GM23248 (cell line): ENCODE measurements at regions not wholly inside any gene's neighbourhood (a gene's known extent, or its start where the extent isn't known, plus 50 kb on each side); places are given as distances from the start of the nearest gene placed in this dataset.

Experiments
- EZH2 ChIP-seq: fragments of 200-600 bp; sonication (generic); IDR thresholded peaks from 2 replicates; pipeline ENCODE4 v1.6.1; 2018; ENCODE audit warnings: antibody characterized with exemption, mild to moderate bottlenecking; ENCODE audit not compliant: insufficient read depth, poor library complexity, severe bottlenecking
- EZH2phosphoT487 ChIP-seq: fragments of 200-600 bp; sonication (generic); IDR thresholded peaks from 2 replicates; pipeline ENCODE4 v1.6.1; 2018; ENCODE audit warnings: antibody characterized with exemption, moderate library complexity, mild to moderate bottlenecking, low read depth; ENCODE audit not compliant: insufficient read depth

DNA sequence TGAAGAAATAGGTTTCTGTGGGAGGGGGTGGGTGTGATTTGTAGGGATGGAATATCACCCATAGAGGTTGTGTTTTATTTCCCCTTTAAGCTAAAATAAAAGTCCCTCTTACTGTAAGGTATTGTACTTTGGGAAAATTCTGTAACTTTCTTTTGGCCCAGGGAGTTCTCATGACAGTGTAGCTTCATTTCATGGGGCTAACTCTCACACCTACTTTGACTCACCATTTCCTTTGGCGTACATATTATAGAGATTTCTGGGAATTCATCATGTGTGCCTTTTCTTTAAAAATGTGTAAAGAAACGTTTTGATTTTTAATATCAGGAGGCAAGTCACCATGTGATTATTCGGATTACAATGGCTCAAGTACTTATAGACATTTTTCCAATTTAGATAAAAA is 477.7 kb upstream of the CFAP20DC start:
- TF ChIP-seq EZH2, result no peak
- TF ChIP-seq EZH2phosphoT487, result no peak
